GM12878 (cell line): ENCODE measurements at regions not wholly inside any gene's neighbourhood (a gene's known extent, or its start where the extent isn't known, plus 50 kb on each side); places are given as distances from the start of the nearest gene placed in this dataset.

Source experiments
- ATAC-seq: fragments of 200-7000 bp; cut with Tn5 transposase; 3 replicates; pipeline ENCODE4 v1.9.1; 2020; ENCODE audit warnings: mild to moderate bottlenecking, moderate library complexity
- BruUV-seq: library from RNA; stranded (reverse); fragments of 400-500 nt; replicated peaks from 2 replicates; lab custom pipeline; 2021; lab: Mats Ljungman, UMichigan
- CTCF ChIA-PET: fragments of 300-600 bp; sonication (Branson Sonifier 250); formaldehyde crosslinking; extraction: SDS; loops from one replicate; lab custom pipeline; 2021; ENCODE audit warnings: inconsistent platforms; lab: Yijun Ruan, JAX
- POLR2A ChIA-PET: fragments of 350-600 bp; formaldehyde crosslinking; extraction: SDS; loops from one replicate; lab custom pipeline; 2021; ENCODE audit warnings: inconsistent platforms; lab: Charles Lee
- RAD21 ChIA-PET: fragments of 300-600 bp; sonication (Branson Sonifier 250); formaldehyde crosslinking; loops from one replicate; lab custom pipeline; 2023; ENCODE audit warnings: antibody characterized with exemption; ENCODE audit not compliant: unreplicated experiment; lab: Charles Lee
- SMC1A ChIA-PET: fragments of 300-600 bp; sonication (Branson Sonifier 250); formaldehyde crosslinking; loops from one replicate; lab custom pipeline; 2023; ENCODE audit not compliant: unreplicated experiment, uncharacterized antibody; lab: Charles Lee
- DNase-seq: peaks from one replicate; pipeline ENCODE4 v3.0.0-alpha.2; 2011; ENCODE audit warnings: low read depth, low spot score
- FAIRE-seq: peaks from 3 replicates; lab custom pipeline; 2011; peaks lifted over from hg19 to GRCh38; lab: Jason Lieb, UNC
- H2AFZ ChIP-seq: 2 replicates; pipeline ENCODE4 v1.6.0; 2011; ENCODE audit warnings: low read depth, low read length, control low read depth; ENCODE audit not compliant: control insufficient read depth
- H3K27ac ChIP-seq: 2 replicates; pipeline ENCODE4 v1.5.1; 2011; ENCODE audit warnings: control low read depth; ENCODE audit not compliant: control insufficient read depth, insufficient read depth
- H3K27me3 ChIP-seq, 2 experiments: replicated peaks in 1 of 2; 2 replicates each; pipeline versions ENCODE4 v1.6.0 to v1.6.1; 2011; ENCODE audit warnings: low read length in 1 of 2; ENCODE audit not compliant: control insufficient read depth in 2 of 2, insufficient read depth in 2 of 2
- H3K36me3 ChIP-seq, 2 experiments: 2 replicates each; pipeline ENCODE4 v1.5.1; 2011; ENCODE audit warnings: low read length in 1 of 2; ENCODE audit not compliant: control insufficient read depth in 2 of 2, insufficient read depth in 2 of 2
- H3K4me1 ChIP-seq: 2 replicates; pipeline ENCODE4 v1.6.1; 2011; ENCODE audit warnings: mild to moderate bottlenecking, low read length, moderate library complexity, mixed read lengths; ENCODE audit not compliant: control insufficient read depth, insufficient read depth
- H3K4me2 ChIP-seq: 2 replicates; pipeline ENCODE4 v1.6.0; 2011; ENCODE audit warnings: control low read depth; ENCODE audit not compliant: control insufficient read depth, insufficient read depth
- H3K4me3 ChIP-seq: fragments of 200-600 bp; sonication (generic); 2 replicates; pipeline ENCODE4 v1.5.1; 2016
- H3K79me2 ChIP-seq: 2 replicates; pipeline ENCODE4 v1.6.0; 2011; ENCODE audit warnings: low read length; ENCODE audit not compliant: control insufficient read depth, insufficient read depth
- H3K9ac ChIP-seq: 2 replicates; pipeline ENCODE4 v1.8.0; 2011; ENCODE audit warnings: low read length, control low read depth, mixed read lengths; ENCODE audit not compliant: control insufficient read depth, insufficient read depth
- H3K9me3 ChIP-seq: replicated peaks from 3 replicates; pipeline ENCODE4 v1.5.1; 2011; ENCODE audit warnings: mild to moderate bottlenecking, low read length; ENCODE audit not compliant: control insufficient read depth, insufficient read depth
- H4K20me1 ChIP-seq: 2 replicates; pipeline ENCODE4 v1.6.0; 2011; ENCODE audit not compliant: control insufficient read depth, insufficient read depth
- BCLAF1 ChIP-seq: fragments of 450-650 bp; IDR thresholded peaks from 2 replicates; pipeline ENCODE4 v1.6.1; 2017; ENCODE audit warnings: antibody characterized with exemption, mild to moderate bottlenecking, moderate library complexity
- CBX5 ChIP-seq: sonication (generic); IDR thresholded peaks from 2 replicates; pipeline ENCODE4 v1.6.1; 2016; ENCODE audit warnings: low read depth, moderate library complexity, mild to moderate bottlenecking, inconsistent platforms
- CEBPZ ChIP-seq: fragments of 150-350 bp; IDR thresholded peaks from 2 replicates; pipeline ENCODE4 v1.6.1; 2016; ENCODE audit warnings: low read depth, low read length
- FOXM1 ChIP-seq: IDR thresholded peaks from 2 replicates; pipeline ENCODE4 v1.6.1; 2012; ENCODE audit warnings: low read depth, mild to moderate bottlenecking, inconsistent platforms, low read length, moderate library complexity
- KLF5 ChIP-seq: fragments of 450-650 bp; IDR thresholded peaks from 2 replicates; pipeline ENCODE4 v1.6.1; 2014; ENCODE audit warnings: mild to moderate bottlenecking; ENCODE audit not compliant: partially characterized antibody
- MEF2B ChIP-seq: fragments of 450-650 bp; IDR thresholded peaks from 2 replicates; pipeline ENCODE4 v1.6.1; 2018; ENCODE audit warnings: mild to moderate bottlenecking, moderate library complexity; ENCODE audit not compliant: partially characterized antibody, poor library complexity, severe bottlenecking
- NFYB ChIP-seq: IDR thresholded peaks from 2 replicates; pipeline ENCODE4 v1.6.1; 2011; ENCODE audit warnings: low read depth, mild to moderate bottlenecking, low read length, improper control_type of control experiment, moderate library complexity; ENCODE audit not compliant: insufficient read depth
- RUNX3 ChIP-seq: IDR thresholded peaks from 2 replicates; pipeline ENCODE4 v1.6.1; 2012; ENCODE audit warnings: low read length, inconsistent platforms
- TCF12 ChIP-seq: IDR thresholded peaks from 2 replicates; pipeline ENCODE4 v1.6.1; 2011; ENCODE audit warnings: low read depth, mild to moderate bottlenecking, low read length
- ZBTB40 ChIP-seq: fragments of 450-650 bp; IDR thresholded peaks from 2 replicates; pipeline ENCODE4 v1.6.1; 2016; ENCODE audit warnings: mild to moderate bottlenecking, moderate library complexity, borderline replicate concordance
- WGBS: methylation state at CpG from one replicate; pipeline ENCODE4 v1.1.6; 2016; ENCODE audit warnings: low lambda C conversion rate; ENCODE audit not compliant: insufficient replicate concordance, insufficient coverage; ENCODE audit errors: missing lambda C conversion rate; 5-methylcytosine and 5-hydroxymethylcytosine counted together
- in situ Hi-C: fragments of 300-500 bp; cut with MboI; formaldehyde crosslinking; loops from 9 replicates; pipeline ENCODE4 v1.14.3; 2018; ENCODE audit warnings: mixed read lengths
- intact Hi-C: fragments of 100-400 bp; cut with micrococcal nuclease; formaldehyde crosslinking; loops from one replicate; pipeline ENCODE4 v1.14.2; 2022; ENCODE audit not compliant: unreplicated experiment

GRCh38 chr11:49851511-49851910 lies 100.7 kb upstream of the OR4C13 start:
- Histone ChIP-seq H3K4me3 (no peak overlapping the region), H3K36me3 (no peaks in the 10 kb centered on the region), H3K9me3 (no peaks in the 10 kb centered on the region; the same call in 2 of the 3 replicates), H3K4me2 (no peak overlapping the region), H3K4me1 (no peaks in the 10 kb centered on the region), H3K9ac (no peak overlapping the region), H4K20me1 (no peaks in the 10 kb centered on the region), H3K79me2 (no peaks in the 10 kb centered on the region), H3K27me3 (no peaks in the 10 kb centered on the region), H3K27ac (no peak overlapping the region), H2AFZ (no peak overlapping the region)
- CTCF ChIA-PET = no interaction called here
- no peak for DNase-seq
- BruUV-seq = no TSS peak
- 78% methylated on average over 15 of the region's 31 CpGs for WGBS
- RAD21 ChIA-PET = no interaction called here
- in situ Hi-C loops (no loop called here), intact Hi-C loops (no loop called here)
- no peak for ATAC-seq
- SMC1A ChIA-PET = no interaction called here
- FAIRE-seq = no peak
- POLR2A ChIA-PET = no interaction called here
- no peak for TF ChIP-seq FOXM1
- TF ChIP-seq ZBTB40 = no peak
- no peak for TF ChIP-seq KLF5
- no peak for TF ChIP-seq TCF12
- no peak for TF ChIP-seq MEF2B
- TF ChIP-seq CBX5 = no peak
- TF ChIP-seq CEBPZ = no peak
- no peak for TF ChIP-seq RUNX3
- TF ChIP-seq BCLAF1 = no peak
- no peak for TF ChIP-seq NFYB
